ENCODE measurements at regions not wholly inside any gene's neighbourhood (a gene's known extent, or its start where the extent isn't known, plus 50 kb on each side); places are given as distances from the start of the nearest gene placed in this dataset.

- DNase-seq (ENCODE audit: low read depth in 2 of 2): no peak
Observed at GRCh38 chr1:221192055-221192454, 312.8 kb downstream of the HLX start.

GRCh38 chr1:221200464-221200863, 321.2 kb downstream of the HLX start:
- no peak for DNase-seq (ENCODE audit: low read depth in 2 of 2)

- DNase-seq (ENCODE audit: low read depth in 2 of 2): no peak
Observed at GRCh38 chr1:221201773-221202172, 322.5 kb downstream of the HLX start.

- DNase-seq (ENCODE audit: low read depth in 2 of 2): peak; percentile 29 to 65
Observed at GRCh38 chr1:221203224-221204054, 324.2 kb downstream of the HLX start.

GRCh38 chr1:221204055-221204833, 325.0 kb downstream of the HLX start:
- DNase-seq (ENCODE audit: low read depth in 2 of 2): no peak

- DNase-seq (ENCODE audit: low read depth in 2 of 2): no peak
Observed at GRCh38 chr1:221206076-221206475, 326.8 kb downstream of the HLX start.

GRCh38 chr1:221212926-221213325, 333.7 kb downstream of the HLX start:
- DNase-seq (ENCODE audit: low read depth in 2 of 2): no peak

- no peak for DNase-seq (ENCODE audit: low read depth in 2 of 2)
Observed at GRCh38 chr1:221217029-221217428, 337.8 kb downstream of the HLX start.

- no peak for DNase-seq (ENCODE audit: low read depth in 2 of 2)
Observed at GRCh38 chr1:221223281-221223680, 344.0 kb downstream of the HLX start.

- DNase-seq (ENCODE audit: low read depth in 2 of 2): no peak
Observed at GRCh38 chr1:221227460-221227859, 348.2 kb downstream of the HLX start.

GRCh38 chr1:221227872-221228337, 348.7 kb downstream of the HLX start:
- no peak for DNase-seq (ENCODE audit: low read depth in 2 of 2)

- DNase-seq (ENCODE audit: low read depth in 2 of 2): no peak
Observed at GRCh38 chr1:221228594-221228993, 349.4 kb downstream of the HLX start.

- no peak for DNase-seq (ENCODE audit: low read depth in 2 of 2)
Observed at GRCh38 chr1:221230605-221231004, 351.4 kb downstream of the HLX start.

GRCh38 chr1:221234791-221235190, 355.5 kb downstream of the HLX start:
- no peak for DNase-seq (ENCODE audit: low read depth in 2 of 2)

- DNase-seq (ENCODE audit: low read depth in 2 of 2): no peak
Observed at GRCh38 chr1:221237587-221237986, 358.3 kb downstream of the HLX start.

GRCh38 chr1:221239181-221239580, 359.9 kb downstream of the HLX start:
- no peak for DNase-seq (ENCODE audit: low read depth in 2 of 2)

- no peak for DNase-seq (ENCODE audit: low read depth in 2 of 2)
Observed at GRCh38 chr1:221239792-221240191, 360.5 kb downstream of the HLX start.

GRCh38 chr1:221240690-221241089, 361.4 kb downstream of the HLX start:
- DNase-seq (ENCODE audit: low read depth in 2 of 2): no peak

GRCh38 chr1:221241157-221241556, 361.9 kb downstream of the HLX start:
- DNase-seq (ENCODE audit: low read depth in 2 of 2): no peak

GRCh38 chr1:221241592-221241991, 362.3 kb downstream of the HLX start:
- DNase-seq (ENCODE audit: low read depth in 2 of 2): no peak

- DNase-seq (ENCODE audit: low read depth in 2 of 2): no peak
Observed at GRCh38 chr1:221246067-221246466, 366.8 kb downstream of the HLX start.

- no peak for DNase-seq (ENCODE audit: low read depth in 2 of 2)
Observed at GRCh38 chr1:221246628-221247415, 367.6 kb downstream of the HLX start.

Measured in stimulated activated CD4-positive, alpha-beta T cell treated with anti-CD3 and anti-CD28 coated beads, Interleukin-12 subunit alpha, Interleukin-12 subunit beta, amount 100 ng/mL, for 24 hours (primary cell).